ENCODE measurements at regions not wholly inside any gene's neighbourhood (a gene's known extent, or its start where the extent isn't known, plus 50 kb on each side); places are given as distances from the start of the nearest gene placed in this dataset.

DNA sequence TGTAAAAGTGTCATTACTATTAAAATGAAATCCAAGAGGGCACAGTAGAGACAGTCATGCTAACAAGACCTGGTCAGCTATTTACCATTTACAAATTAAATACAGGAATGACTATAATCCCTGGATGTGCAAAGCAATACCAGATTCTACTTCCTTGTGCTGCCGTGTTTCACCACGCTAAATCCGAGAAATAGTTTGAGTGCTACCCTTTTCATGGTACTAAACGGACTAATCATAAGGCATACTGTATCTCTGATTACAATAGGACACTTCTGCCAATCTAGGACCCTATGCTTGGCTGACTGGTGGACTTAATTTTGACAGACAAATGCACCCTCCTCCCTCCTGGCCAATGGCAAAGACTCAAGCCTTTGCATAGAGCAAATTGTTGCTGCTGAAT, 63.0 kb upstream of the NR2F2 start:
- TF ChIP-seq GABPA (IDR thresholded peaks at IDR 0.05; ENCODE audit: low read depth): no peak
- TF ChIP-seq, protein P1, sequence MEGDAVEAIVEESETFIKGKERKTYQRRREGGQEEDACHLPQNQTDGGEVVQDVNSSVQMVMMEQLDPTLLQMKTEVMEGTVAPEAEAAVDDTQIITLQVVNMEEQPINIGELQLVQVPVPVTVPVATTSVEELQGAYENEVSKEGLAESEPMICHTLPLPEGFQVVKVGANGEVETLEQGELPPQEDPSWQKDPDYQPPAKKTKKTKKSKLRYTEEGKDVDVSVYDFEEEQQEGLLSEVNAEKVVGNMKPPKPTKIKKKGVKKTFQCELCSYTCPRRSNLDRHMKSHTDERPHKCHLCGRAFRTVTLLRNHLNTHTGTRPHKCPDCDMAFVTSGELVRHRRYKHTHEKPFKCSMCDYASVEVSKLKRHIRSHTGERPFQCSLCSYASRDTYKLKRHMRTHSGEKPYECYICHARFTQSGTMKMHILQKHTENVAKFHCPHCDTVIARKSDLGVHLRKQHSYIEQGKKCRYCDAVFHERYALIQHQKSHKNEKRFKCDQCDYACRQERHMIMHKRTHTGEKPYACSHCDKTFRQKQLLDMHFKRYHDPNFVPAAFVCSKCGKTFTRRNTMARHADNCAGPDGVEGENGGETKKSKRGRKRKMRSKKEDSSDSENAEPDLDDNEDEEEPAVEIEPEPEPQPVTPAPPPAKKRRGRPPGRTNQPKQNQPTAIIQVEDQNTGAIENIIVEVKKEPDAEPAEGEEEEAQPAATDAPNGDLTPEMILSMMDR (IDR thresholded peaks at IDR 0.05; ENCODE audit: insufficient read depth, low read length): no peak
